ENCODE measurements at regions not wholly inside any gene's neighbourhood (a gene's known extent, or its start where the extent isn't known, plus 50 kb on each side); places are given as distances from the start of the nearest gene placed in this dataset.
"Not testable (repeated sequence)": the region's sequence is repeated elsewhere in the genome, so short reads cannot be mapped to it uniquely, and the experiment has no call there.

DNA sequence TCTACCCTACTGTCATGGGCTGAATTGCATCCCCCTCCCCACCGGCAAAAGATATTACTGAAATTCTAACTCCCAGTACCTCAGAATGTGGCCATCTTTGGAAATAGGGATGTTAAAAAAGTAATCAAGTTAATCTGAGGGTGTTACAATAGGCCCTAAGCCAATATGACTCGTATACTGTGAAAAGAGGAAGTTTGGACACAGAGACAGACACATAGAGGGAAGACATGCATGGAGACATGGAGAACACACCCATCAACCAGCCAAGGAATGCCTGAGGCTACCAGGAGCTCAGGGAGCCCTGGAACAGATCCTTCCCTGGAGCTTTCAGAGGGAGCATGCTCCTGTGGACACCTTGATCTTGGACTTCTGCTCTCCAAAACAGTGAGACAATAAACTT lies 138.2 kb upstream of the ADO start:
- no peak for DNase-seq

DNA sequence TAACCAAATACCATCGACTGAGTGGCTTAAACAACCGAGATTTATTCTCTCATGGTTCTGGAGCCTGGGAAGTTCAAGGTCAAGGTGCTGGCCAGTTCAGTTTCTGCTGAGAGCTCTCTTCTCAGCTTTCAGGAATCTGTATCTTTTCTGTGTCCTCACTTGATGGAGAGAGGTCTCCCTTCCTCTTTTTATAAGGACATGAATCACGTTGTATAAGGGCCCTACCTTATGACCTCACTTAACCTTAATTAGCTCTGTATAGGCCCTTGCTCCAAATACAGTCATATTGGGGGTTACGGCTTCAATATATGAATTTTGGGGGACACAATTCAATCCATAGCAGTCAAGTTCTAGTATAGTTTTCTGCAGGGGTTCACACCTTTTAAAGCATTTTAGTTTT lies 135.2 kb upstream of the ADO start:
- DNase-seq: no peak

DNA sequence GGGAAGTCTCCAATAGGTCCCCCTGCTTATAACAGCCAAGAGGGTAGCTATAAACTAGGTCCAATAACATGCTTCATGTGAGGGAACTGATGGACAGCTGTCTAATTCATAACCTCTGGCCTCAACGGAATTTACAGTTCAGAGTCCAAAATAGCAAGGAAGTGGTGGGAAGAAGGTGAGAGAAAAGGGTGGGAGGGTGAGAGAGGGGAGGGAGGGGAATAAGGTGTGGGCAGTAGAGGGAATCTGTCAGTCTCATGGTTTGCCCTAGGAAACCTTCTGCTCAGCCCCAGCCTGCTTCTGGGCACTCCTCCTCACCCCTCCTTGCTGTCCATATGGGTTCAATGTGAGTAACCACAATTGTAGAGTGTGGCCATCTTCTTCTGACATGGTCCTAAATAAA lies 133.4 kb upstream of the ADO start:
- DNase-seq: no peak

DNA sequence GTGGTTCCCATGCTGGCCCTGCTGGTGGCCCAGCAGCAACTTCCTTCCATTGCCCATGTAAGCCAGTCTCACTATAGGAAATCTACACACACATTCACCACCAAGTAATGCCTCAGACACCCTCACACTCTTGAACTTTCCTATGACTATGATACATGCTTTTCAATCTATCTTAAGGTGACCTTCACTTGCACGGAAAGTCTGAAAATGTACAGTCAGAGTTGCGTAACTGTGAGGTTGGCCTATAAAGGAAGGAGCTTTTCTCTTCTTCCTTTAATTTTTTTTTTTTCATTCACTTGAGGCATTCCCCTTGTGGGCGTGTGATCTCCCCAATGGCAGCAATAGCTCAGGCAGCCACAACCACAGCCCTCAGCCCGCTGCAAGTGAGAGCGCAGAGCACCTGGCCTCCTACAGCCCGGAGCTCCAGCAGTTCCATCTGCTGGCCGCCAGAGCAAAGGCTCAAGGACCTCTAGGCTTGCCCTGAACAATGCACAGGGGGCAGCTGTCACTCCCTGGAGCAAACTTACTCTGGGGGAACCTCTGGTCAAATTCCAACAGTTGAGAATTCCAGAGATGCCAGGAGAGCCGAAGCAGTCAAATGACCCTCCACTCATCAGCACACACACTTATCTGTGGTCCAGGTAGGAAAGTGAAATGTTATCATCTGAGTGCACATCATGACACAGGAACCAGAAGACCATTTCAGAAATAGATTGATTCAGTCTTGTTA lies 123.1 kb upstream of the ADO start:
- peak; percentile 46 for DNase-seq

DNA sequence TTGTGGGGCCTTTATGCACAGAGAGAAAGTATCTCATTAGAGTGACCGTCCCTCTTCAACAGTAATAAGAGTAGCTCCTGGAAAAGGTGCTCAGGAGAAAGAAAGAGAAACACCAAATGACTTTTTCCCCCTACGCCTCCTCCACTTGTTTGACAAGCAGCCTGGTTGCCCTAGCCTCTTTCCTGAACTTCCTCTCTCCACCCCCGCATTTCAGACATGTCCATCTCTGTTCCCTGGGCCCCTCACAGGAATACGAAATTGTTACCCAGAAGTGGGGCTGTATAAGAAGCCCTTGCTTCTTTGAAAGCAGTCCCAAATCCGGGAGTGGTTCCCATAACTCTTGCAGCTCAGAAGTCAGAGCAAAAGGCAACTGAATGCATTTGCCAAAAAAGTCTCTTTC lies 119.6 kb upstream of the ADO start:
- DNase-seq: no peak

DNA sequence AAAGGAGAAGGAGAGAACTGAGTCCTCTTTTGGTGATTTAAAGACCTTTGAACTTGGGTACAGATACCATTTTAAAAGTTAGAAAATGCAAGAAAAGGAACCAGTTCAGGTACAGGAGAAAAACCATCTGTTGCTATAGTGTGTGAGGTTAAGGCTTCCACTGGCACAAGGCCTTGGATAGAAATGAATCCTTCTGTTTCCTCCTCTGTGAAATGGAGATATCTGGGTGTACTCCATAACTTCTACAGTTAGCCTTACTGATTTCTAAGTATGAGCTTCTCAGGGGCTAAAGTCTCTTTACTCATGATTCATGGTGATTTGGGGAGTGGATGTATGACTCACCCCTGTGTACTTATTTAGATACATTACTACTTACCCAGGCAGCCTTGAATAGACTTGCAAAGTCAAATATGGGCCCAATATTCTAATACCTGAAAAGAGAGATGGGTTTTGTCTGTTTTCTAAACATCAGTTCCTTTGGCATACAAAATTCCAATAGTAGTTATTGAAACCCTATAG lies 117.2 kb upstream of the ADO start:
- DNase-seq: peak; percentile 22

DNA sequence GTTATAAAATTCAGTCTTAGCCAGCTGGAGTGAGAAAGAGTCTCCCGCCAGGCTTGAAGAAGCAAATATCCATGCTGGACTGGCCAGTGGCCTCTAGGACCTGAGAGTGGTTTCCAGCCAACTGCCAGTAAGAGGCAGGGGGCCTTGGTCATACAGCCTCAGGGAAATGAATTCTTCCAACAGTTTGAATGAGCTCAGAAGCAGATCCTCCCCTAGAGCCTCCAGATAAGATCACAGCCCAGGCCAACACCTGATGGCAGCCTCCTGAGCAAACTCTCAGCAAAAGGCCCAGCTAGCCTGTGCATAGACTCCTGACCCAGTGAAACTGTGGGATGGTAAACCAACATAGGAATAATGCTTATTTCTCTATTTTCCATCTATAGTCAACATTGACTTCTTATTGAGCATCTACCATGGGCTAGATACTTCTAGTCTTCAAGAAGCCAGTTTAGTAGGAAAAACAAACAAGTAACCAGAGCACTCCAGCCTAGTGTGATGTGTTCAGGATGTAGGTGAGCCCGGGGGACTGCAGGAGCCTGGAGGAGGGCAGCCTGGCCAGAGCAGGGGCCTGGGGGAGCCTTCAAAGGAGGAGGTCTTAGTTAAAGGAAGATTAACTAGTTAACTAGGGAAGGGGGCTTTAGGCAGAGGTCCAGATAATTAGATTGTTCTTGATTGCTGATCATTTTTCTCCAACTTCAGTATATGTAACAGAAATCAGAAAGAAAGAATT lies 115.4 kb upstream of the ADO start:
- DNase-seq: no peak

DNA sequence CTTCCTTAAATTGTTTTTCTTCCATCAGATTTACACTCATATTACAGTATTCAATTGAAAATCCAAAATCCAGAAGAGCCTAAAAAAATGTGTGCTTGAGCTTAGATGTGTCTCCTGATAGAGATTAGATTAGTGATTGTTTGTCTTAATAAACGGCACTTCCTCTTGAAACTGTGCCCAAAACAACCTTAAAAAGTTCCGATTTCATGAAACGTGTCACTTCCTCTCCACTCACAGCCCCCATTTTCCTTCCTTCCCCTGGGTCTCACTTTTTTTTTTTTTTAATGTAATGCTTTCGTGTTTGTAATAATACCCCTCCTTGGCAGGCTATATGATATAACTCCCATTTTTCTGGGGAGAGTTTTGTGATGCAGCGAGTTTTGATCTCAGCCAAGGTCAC lies 114.8 kb upstream of the ADO start:
- no peak for DNase-seq

DNA sequence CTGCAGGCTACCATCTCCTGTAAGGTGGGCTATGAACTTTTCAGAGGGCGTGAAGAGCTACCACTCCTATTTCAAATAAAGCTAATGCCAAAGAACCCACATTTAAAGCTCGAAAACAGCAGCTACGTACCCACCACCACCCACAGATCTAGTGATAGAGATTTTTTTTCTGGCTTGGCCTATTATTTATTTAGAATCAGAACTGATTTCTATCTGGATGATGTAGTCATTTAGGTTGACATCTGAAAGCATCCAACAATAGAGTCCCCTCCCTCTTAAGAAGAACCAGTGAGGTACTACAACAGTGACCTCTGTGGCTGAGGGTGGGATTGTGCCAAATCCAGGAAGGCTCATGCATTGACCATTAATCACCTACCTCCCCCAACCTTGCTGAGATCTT lies 113.8 kb upstream of the ADO start:
- peak; percentile 41 for DNase-seq

DNA sequence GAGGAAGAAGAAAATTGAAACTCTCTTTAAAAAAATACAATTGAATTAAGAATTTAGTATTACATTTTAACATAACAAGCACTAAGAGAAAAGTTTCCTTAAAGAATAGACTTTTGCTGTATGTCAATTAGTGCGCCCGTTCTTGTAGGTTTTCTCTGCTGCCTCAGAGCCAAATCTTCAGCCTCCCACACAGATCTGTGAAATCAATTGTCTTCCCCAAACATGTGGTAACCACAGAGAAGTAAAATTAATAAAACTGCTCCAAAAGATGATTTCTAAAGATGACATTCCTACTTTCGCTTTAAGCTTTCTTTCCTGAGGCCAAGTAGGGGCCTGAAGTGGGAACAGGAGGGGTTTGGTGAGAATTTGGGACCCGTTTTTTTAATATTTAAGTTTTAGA lies 113.2 kb upstream of the ADO start:
- no peak for DNase-seq

DNA sequence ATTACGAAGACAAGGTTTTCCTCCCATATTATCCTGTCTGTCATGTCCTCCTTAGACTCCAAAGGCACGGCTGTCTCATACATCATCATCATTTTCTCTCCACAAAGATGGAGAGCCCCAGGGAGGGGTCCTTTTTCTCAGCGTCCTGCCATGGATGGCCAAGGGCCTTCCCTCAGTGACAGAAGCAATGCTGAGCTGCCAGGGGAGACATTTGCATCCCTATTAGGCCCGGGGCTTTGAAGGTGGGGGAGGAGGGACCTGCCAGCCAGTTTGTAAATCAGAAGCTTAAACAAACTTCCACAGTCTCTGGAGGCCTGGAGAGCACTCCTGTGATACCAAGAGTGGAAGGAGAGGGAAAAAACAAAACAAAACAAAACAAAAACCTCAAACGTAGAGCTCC lies 112.4 kb upstream of the ADO start:
- DNase-seq: no peak

DNA sequence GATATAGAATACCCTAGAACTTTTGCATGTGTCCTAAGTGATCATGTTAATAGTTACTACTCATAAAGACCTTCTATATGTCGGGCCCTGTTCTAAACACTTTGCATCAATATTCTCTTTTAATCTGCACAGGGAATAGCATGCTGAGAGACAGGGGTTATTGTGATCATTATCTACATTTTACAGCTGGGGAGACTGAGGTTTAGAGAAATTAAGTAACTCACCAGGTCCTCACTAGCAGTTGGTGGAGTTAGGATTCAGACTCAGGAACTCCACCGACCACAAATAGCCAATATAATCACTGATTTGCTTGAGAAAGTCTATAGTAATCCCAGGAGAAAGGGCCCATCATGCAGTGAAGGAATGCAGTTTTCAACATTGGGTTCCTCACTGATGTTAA lies 111.2 kb upstream of the ADO start:
- DNase-seq: no peak

DNA sequence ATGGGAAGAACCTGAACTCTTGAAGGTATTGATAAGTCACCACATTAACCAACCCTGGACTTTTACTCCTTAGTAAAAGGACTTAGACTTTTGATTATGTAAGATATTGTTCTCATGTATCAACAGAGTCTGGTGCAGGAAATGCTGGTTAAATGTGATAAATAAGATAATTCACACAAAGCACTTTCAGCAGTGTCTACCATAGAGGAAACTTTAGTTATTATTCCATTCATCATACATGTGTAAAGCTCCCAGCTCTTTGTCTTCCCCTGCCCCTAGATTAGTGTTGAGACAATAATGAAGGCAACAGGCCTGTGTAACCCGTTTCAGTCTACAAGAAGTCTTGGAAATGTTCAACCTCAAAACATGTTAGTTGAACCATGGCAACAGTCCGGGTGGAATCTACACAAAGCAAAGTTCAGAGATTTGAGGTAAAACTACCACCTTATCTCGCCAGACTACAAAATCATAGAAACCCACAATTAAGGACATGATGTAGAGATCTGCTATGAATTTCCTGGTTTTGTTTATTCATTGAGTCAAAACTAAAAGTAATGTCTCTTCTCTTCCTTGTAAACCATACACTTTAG lies 109.9 kb upstream of the ADO start:
- DNase-seq: no peak

DNA sequence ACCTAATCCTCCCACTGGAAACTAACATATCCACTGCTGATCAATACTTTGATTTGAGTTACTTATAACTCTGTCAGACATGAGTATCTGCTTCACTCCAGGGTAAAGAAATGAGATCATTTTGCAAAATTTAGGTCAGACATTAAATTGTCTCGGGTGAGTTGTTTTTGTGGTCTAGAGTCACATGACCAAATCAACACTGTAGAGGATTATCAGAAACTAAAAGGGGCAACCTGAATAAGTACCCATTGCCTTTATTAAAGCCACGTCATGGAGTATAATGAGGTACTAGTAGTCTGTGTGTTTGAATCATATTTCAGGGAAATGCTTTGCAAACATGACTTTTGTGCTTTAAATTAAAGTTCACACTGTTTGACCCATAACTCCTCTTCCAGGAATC lies 107.7 kb upstream of the ADO start:
- DNase-seq: no peak

DNA sequence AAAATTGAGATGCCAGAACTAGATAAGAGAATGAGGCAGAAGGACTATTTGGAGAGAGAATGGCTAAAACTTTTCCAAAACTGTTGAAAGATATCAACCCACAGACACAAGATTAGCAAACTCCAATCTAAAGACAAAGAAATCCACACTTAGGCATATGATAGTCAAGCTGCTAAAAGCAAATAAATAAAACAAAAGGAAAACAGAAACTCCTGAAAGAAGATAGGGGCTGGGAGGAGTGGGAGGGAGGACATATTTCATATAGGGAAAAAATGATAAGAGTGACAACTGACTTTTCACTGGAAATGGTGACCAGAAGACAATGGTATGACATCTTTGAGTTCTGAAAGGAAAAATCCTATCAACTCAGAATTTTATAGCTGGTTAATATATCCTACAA lies 105.4 kb upstream of the ADO start:
- no peak for DNase-seq

DNA sequence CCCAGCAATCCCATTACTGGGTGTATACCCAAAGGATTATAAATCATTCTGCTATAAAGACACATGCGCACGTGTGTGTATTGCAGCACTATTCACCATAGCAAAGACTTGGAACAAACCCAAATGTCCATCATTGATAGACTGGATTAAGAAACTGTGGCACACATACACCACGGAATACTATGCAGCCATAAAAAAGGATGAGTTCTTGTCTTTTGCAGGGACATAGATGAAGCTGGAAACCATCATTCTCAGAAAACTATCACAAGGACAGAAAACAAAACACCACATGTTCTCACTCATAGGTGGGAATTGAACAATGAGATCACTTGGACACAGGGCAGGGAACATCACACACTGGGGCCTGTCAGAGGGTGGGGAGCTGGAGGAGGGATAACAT lies 100.4 kb upstream of the ADO start:
- not testable (repeated sequence) for DNase-seq

DNA sequence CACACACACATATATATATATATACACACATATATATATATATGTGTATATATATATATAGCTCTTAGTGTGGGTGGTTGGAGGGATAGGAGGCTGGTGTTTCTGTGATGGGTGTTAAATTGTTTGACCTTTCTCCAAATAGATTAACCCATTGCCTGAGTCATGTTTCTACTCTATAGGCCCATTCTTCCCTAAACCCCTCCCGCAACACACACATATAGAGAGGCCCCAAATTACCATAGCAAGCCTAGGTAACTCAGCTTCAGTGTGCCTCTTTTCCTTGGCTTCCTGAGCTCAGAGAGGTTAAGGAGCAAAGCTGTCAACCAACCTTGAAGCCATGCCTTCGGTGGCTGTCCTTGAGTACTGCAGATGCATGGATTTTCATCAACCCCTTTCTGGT lies 98.7 kb upstream of the ADO start:
- DNase-seq: no peak

DNA sequence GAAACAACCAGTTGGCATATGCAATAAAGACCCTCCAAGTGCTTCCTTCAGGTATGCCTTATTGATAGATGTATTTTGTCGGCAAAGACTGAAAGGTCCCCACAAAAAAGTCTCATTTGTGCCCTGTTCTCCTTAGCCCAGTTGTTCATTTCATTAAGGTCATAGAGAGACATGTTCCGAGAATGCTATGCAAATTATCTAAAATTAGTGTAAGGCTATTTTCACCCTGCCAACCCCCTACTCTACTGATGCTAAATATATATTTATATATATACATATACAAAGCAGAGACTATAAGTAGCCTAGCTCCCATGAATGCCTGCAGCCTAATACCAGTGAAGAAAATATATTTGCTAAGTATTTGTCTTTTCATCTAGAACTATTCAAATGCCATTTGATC lies 96.7 kb upstream of the ADO start:
- DNase-seq: no peak

DNA sequence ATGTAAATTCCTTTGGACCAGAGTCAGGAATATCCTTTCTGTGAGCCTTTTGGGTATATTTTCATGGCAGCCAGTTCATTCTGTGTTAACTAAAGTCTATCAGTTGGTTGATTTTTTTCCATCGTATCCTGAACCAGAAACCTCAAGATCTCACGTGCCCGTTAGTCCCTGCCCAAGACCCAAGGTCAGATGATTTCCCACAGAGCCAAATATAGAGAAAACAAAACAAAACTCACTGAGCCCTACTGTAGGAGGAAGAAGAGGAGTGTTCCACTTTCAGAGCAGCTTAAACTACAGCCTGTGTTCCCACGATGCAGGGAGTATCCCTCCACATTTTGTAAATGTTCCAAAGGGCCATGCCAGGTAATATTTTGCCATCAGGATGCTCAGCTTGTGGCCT lies 96.0 kb upstream of the ADO start:
- DNase-seq: no peak

DNA sequence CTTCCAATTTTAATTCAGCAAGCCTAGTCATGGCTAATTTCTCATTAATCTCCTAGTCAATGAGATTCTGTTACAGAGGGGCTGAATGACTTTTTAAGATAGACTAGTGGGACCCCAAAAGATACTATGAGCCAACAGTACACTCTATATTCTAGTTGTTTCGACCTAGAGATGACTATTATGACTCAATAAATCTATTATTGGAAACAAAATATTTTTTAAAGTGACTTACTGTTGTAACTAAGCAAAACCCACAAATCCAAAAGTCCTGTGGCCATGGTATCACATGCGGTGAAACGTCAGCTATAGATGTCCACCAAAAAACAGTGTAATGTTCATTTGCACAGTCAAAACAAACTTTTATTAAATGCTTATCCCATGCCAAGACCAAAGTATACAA lies 95.3 kb upstream of the ADO start:
- no peak for DNase-seq

DNA sequence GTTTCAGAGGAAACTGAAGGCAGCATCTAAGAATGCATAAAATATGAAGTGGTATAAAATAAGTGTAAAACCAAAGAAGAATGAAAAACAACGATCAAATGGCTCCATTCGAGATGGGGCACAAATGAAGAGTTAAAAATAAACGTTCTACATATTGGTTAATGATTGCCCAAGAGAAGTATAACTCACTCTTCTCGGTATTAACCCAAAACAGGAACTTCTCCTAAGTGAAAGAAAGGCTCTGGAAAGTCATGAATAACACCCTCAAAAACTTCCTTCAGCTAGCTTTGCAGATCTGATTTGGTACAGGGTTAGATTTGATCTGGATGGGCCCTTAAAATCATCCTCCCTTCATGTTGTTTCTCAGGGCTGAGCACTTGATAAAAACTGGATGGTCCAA lies 94.3 kb upstream of the ADO start:
- no peak for DNase-seq

DNA sequence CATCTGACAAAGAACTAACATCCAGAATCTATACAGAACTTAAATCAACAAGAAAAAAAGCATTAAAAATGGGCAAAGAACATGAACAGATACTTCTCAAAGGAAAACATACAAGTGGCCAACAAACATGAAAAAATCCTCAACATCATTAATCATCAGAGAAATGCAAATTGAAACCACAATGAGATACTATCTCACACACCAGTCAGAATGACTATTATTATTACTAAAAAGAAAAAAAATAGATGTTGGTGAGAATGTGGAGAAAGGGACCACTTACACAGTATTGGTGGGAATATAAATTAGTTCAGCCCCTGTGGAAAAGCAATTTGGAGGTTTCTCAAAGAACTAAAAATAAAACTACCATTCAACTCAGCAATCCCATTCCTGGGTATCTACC lies 89.1 kb upstream of the ADO start:
- no peak for DNase-seq

DNA sequence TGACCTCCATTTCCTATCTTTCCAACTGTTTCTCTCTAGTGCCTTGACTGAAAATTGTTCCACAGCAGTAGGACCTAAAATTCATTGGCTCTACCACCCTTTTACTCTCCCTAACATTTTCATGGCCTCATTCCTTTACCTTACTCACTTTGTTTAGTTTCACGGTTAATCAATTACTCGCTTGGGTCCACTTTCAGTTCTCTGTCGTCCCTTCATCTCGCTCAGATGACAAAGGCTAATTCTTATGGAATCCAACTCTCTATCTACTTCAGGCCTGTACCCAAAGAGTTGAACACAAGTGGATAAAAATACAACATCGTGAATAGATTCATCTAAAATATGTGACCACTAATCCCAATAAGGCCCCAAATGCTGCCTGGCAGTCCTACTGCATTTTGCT lies 85.9 kb upstream of the ADO start:
- no peak for DNase-seq

DNA sequence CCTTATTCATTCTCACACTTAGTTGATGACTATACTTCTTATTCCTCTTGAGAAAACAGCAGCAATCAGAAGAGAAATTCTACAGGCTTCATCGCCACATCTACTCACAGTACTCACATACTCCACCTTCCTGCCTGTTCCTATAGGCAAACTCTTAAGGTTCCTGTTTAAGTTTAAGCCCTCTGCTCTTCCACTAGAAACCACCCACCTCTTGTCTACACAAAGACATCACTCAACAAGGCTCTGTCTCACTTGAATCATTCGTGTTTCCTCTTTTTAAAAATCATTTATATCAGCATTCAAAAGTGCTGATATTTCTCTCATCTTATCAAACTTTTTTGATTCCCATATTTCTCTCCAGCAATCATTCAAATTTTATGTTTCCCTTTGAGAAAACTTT lies 85.5 kb upstream of the ADO start:
- DNase-seq: no peak

Measured in fibroblast of upper back skin (primary cell).